ENCODE measurements at regions not wholly inside any gene's neighbourhood (a gene's known extent, or its start where the extent isn't known, plus 50 kb on each side); places are given as distances from the start of the nearest gene placed in this dataset.

DNA sequence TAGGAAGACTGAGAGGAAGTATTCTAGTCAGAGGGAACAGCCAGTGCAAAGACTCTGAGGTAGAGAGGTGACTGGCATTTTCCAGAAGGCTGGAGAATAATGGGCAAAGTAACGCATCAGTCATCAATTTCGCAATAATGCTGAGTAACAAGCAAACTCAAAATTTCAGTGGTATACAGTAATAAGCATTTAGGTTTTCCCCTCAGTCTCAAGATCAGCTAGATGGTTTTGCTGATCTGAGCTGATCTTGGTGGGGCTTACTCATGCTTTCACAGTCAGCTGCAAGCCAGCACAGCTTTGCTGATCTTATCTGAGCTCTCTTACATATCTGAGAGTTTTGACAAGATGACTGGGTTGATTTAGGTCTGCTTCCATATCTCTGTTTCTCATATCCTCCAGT is 108.7 kb downstream of the TSEN15 start:
- in situ Hi-C loops (cut with HindIII; ENCODE audit: extremely low pct_ligation_motif_present, low pct_unique_long_range_greater_than_20kb), result no loop called here
- H4K20me1 ChIP-seq (ENCODE audit: insufficient read depth, low read length), result no peaks in the 10 kb centered on the region
- no peak for ATAC-seq

GRCh38 chr1:184161071-184161698 is 109.7 kb downstream of the TSEN15 start:
- intact Hi-C loops (cut with micrococcal nuclease; ENCODE audit: unreplicated experiment) (no loop called here), in situ Hi-C loops (cut with HindIII; ENCODE audit: extremely low pct_ligation_motif_present, low pct_unique_long_range_greater_than_20kb) (no loop called here)
- Histone ChIP-seq H4K20me1 (ENCODE audit: insufficient read depth, low read length) (no peaks in the 10 kb centered on the region), H3K4me3 (replicated peaks in 1 of 3; ENCODE audit: insufficient read depth in 1 of 3, low read depth in 2 of 3, low read length in 3 of 3) (no peak overlapping the region), H3K27me3 (ENCODE audit: control insufficient read depth in 1 of 2, insufficient read depth in 2 of 2, low read length in 2 of 2) (peaks cover 0 to 4% of the 10 kb centered on the region in 2 experiments; a peak in 2 of 5 replicates), H3K9me3 (ENCODE audit: low read length) (no peaks in the 10 kb centered on the region), H3K27ac (ENCODE audit: extremely low read length, insufficient read depth, low read length) (no peak overlapping the region), H3K9ac (ENCODE audit: insufficient read depth, low read depth, low read length) (no peak overlapping the region), H3K4me2 (ENCODE audit: low read depth, low read length) (no peak overlapping the region), H3K36me3 (replicated peaks in 1 of 2; ENCODE audit: control insufficient read depth in 1 of 2, insufficient read depth in 2 of 2, low read length in 2 of 2) (no peaks in the 10 kb centered on the region), H2AFZ (ENCODE audit: low read length) (no peak overlapping the region), H3K79me2 (ENCODE audit: insufficient read depth, low read length) (no peaks in the 10 kb centered on the region), H3K4me1 (ENCODE audit: insufficient read depth, low read length) (no peaks in the 10 kb centered on the region)
- 28% methylated on average over 3 of the region's 3 CpGs for WGBS (ENCODE audit: low lambda C conversion rate)
- DNase-seq (ENCODE audit: low spot score), result no peak
- CTCF ChIA-PET (ENCODE audit: low intra/inter-chr PET ratio, low total read pairs), result no interaction called here
- ATAC-seq, result no peak
- POLR2A ChIA-PET, result no interaction called here
- no peak for FAIRE-seq
- BruUV-seq (replicated peaks), result no TSS peak
- TF ChIP-seq CREM (IDR thresholded peaks at IDR 0.05), result no peak
- TF ChIP-seq CREM (CRISPR knock-in tag; IDR thresholded peaks at IDR 0.05), result no peak
- no peak for TF ChIP-seq ZNF749 (CRISPR knock-in tag; IDR thresholded peaks at IDR 0.05; ENCODE audit: borderline replicate concordance)
- no peak for TF ChIP-seq MBNL3 (CRISPR knock-in tag; conservative IDR thresholded peaks at IDR 0.05)
- TF ChIP-seq MAFK (conservative IDR thresholded peaks at IDR 0.05 in 1 of 2, IDR thresholded peaks at IDR 0.05 in 1 of 2; ENCODE audit: low read length in 2 of 2), result peak in 1 of 2 experiments; percentile 49; a peak in 2 of 4 replicates
- no peak for TF ChIP-seq PATZ1 (CRISPR knock-in tag; IDR thresholded peaks at IDR 0.05)

More for the DNA sequence above, 108.7 kb downstream of the TSEN15 start:
- no peak overlapping the region for H3K27ac ChIP-seq (ENCODE audit: extremely low read length, insufficient read depth, low read length)
- no peak overlapping the region for H3K4me2 ChIP-seq (ENCODE audit: low read depth, low read length)
- H3K9me3 ChIP-seq (ENCODE audit: low read length), result no peaks in the 10 kb centered on the region
- H2AFZ ChIP-seq (ENCODE audit: low read length), result no peak overlapping the region
- no peak overlapping the region for H3K9ac ChIP-seq (ENCODE audit: insufficient read depth, low read depth, low read length)
- no peak overlapping the region for H3K4me3 ChIP-seq (replicated peaks in 1 of 3; ENCODE audit: insufficient read depth in 1 of 3, low read depth in 2 of 3, low read length in 3 of 3)
- H3K27me3 ChIP-seq (ENCODE audit: control insufficient read depth in 1 of 2, insufficient read depth in 2 of 2, low read length in 2 of 2), result peaks cover 0 to 4% of the 10 kb centered on the region in 2 experiments; a peak in 2 of 5 replicates
- H3K36me3 ChIP-seq (replicated peaks in 1 of 2; ENCODE audit: control insufficient read depth in 1 of 2, insufficient read depth in 2 of 2, low read length in 2 of 2), result no peaks in the 10 kb centered on the region
- no peak for TF ChIP-seq KAT2B (IDR thresholded peaks at IDR 0.05; ENCODE audit: borderline replicate concordance, low read depth, low read length)
- TF ChIP-seq ZNF768 (CRISPR knock-in tag; IDR thresholded peaks at IDR 0.05), result no peak
- TF ChIP-seq ZBTB26 (CRISPR knock-in tag; IDR thresholded peaks at IDR 0.05; ENCODE audit: borderline replicate concordance), result no peak
- TF ChIP-seq ZNF557 (CRISPR knock-in tag; IDR thresholded peaks at IDR 0.05), result no peak
- TF ChIP-seq MAFF (IDR thresholded peaks at IDR 0.05; ENCODE audit: low read depth, low read length), result peak; percentile 39
- peak in 1 of 2 experiments; percentile 31; a peak in 1 of 4 replicates for TF ChIP-seq MAFK (conservative IDR thresholded peaks at IDR 0.05 in 1 of 2, IDR thresholded peaks at IDR 0.05 in 1 of 2; ENCODE audit: low read length in 2 of 2)
- no peak for TF ChIP-seq ZZZ3 (CRISPR knock-in tag; IDR thresholded peaks at IDR 0.05; ENCODE audit: borderline replicate concordance)
- TF ChIP-seq CEBPB (IDR thresholded peaks at IDR 0.05; ENCODE audit: borderline replicate concordance, low read depth, low read length), result peak; percentile 61; the same call in 1 of the 2 replicates
- H3K79me2 ChIP-seq (ENCODE audit: insufficient read depth, low read length), result no peaks in the 10 kb centered on the region
- BruUV-seq (replicated peaks), result no TSS peak
- intact Hi-C loops (cut with micrococcal nuclease; ENCODE audit: unreplicated experiment), result no loop called here
- no peak for DNase-seq (ENCODE audit: low spot score)
- no peak for FAIRE-seq
- H3K4me1 ChIP-seq (ENCODE audit: insufficient read depth, low read length), result no peaks in the 10 kb centered on the region
- ChIA-PET CTCF (ENCODE audit: low intra/inter-chr PET ratio, low total read pairs) (no interaction called here), POLR2A (no interaction called here)
- WGBS (ENCODE audit: low lambda C conversion rate), result 14% methylated on average over 1 of the region's 2 CpGs
